ENCODE measurements at regions not wholly inside any gene's neighbourhood (a gene's known extent, or its start where the extent isn't known, plus 50 kb on each side); places are given as distances from the start of the nearest gene placed in this dataset.
A peak's percentile ranks its signal among the peaks of the same experiment; 100 is the strongest.
"Not testable (repeated sequence)": the region's sequence is repeated elsewhere in the genome, so short reads cannot be mapped to it uniquely, and the experiment has no call there.

- H3K9me3 ChIP-seq (replicated peaks; ENCODE audit: low read length); H3K4me1 ChIP-seq (ENCODE audit: control insufficient read depth, insufficient read depth, low read length); H3K36me3 ChIP-seq (ENCODE audit: insufficient read depth, low read length); H3K4me2 ChIP-seq (ENCODE audit: low read length); H3K9ac ChIP-seq (ENCODE audit: low read depth, low read length); H3K27me3 ChIP-seq (ENCODE audit: control insufficient read depth, insufficient read depth, low read length); H3K4me3 ChIP-seq (ENCODE audit: low read length): not testable (repeated sequence)
These were observed 579.3 kb upstream of the CITED2 start for GRCh38 chr6:139953780-139954179.

- Histone ChIP-seq H3K9ac (ENCODE audit: low read depth, low read length) (no peak overlapping the region), H3K4me1 (ENCODE audit: control insufficient read depth, insufficient read depth, low read length) (no peaks in the 10 kb centered on the region), H3K36me3 (ENCODE audit: insufficient read depth, low read length) (no peaks in the 10 kb centered on the region), H3K4me3 (ENCODE audit: low read length) (no peak overlapping the region), H3K4me2 (ENCODE audit: low read length) (no peak overlapping the region), H3K9me3 (replicated peaks; ENCODE audit: low read length) (no peaks in the 10 kb centered on the region), H3K27me3 (ENCODE audit: control insufficient read depth, insufficient read depth, low read length) (no peaks in the 10 kb centered on the region)
These were observed 576.7 kb upstream of the CITED2 start for GRCh38 chr6:139951172-139951571.

- H3K27me3 ChIP-seq (ENCODE audit: control insufficient read depth, insufficient read depth, low read length), result no peaks in the 10 kb centered on the region
These were observed 570.5 kb upstream of the CITED2 start for GRCh38 chr6:139944976-139945375.

GRCh38 chr6:139944131-139944530 is 569.7 kb upstream of the CITED2 start:
- H3K9me3 ChIP-seq (replicated peaks; ENCODE audit: low read length), result no peaks in the 10 kb centered on the region
- no peaks in the 10 kb centered on the region for H3K36me3 ChIP-seq (ENCODE audit: insufficient read depth, low read length)

More at GRCh38 chr6:139944976-139945375, 570.5 kb upstream of the CITED2 start:
- Histone ChIP-seq H3K36me3 (ENCODE audit: insufficient read depth, low read length) (no peaks in the 10 kb centered on the region), H3K4me3 (ENCODE audit: low read length) (no peak overlapping the region), H3K4me1 (ENCODE audit: control insufficient read depth, insufficient read depth, low read length) (peaks cover 40% of the 10 kb centered on the region), H3K9ac (ENCODE audit: low read depth, low read length) (no peak overlapping the region), H3K4me2 (ENCODE audit: low read length) (no peak overlapping the region), H3K9me3 (replicated peaks; ENCODE audit: low read length) (no peaks in the 10 kb centered on the region)

GRCh38 chr6:139943391-139943790 is 568.9 kb upstream of the CITED2 start:
- Histone ChIP-seq H3K4me1 (ENCODE audit: control insufficient read depth, insufficient read depth, low read length) (peaks cover 40% of the 10 kb centered on the region), H3K4me3 (ENCODE audit: low read length) (no peak overlapping the region), H3K4me2 (ENCODE audit: low read length) (peak overlapping the region; percentile 40), H3K9me3 (replicated peaks; ENCODE audit: low read length) (no peaks in the 10 kb centered on the region), H3K36me3 (ENCODE audit: insufficient read depth, low read length) (no peaks in the 10 kb centered on the region), H3K27me3 (ENCODE audit: control insufficient read depth, insufficient read depth, low read length) (no peaks in the 10 kb centered on the region), H3K9ac (ENCODE audit: low read depth, low read length) (peak overlapping the region; percentile 84)

More at GRCh38 chr6:139944131-139944530, 569.7 kb upstream of the CITED2 start:
- no peaks in the 10 kb centered on the region for H3K27me3 ChIP-seq (ENCODE audit: control insufficient read depth, insufficient read depth, low read length)
- H3K4me1 ChIP-seq (ENCODE audit: control insufficient read depth, insufficient read depth, low read length), result peaks cover 40% of the 10 kb centered on the region
- no peak overlapping the region for H3K4me3 ChIP-seq (ENCODE audit: low read length)
- H3K9ac ChIP-seq (ENCODE audit: low read depth, low read length), result peak overlapping the region; percentile 84
- H3K4me2 ChIP-seq (ENCODE audit: low read length), result peak overlapping the region; percentile 40

- Histone ChIP-seq H3K4me2 (ENCODE audit: low read length) (peak overlapping the region; percentile 9), H3K9ac (ENCODE audit: low read depth, low read length) (peak overlapping the region; percentile 80), H3K9me3 (replicated peaks; ENCODE audit: low read length) (no peaks in the 10 kb centered on the region), H3K27me3 (ENCODE audit: control insufficient read depth, insufficient read depth, low read length) (no peaks in the 10 kb centered on the region), H3K4me1 (ENCODE audit: control insufficient read depth, insufficient read depth, low read length) (peaks cover 40% of the 10 kb centered on the region), H3K4me3 (ENCODE audit: low read length) (no peak overlapping the region), H3K36me3 (ENCODE audit: insufficient read depth, low read length) (no peaks in the 10 kb centered on the region)
These were observed 567.9 kb upstream of the CITED2 start for GRCh38 chr6:139942331-139942730.

GRCh38 chr6:139941826-139942225 is 567.4 kb upstream of the CITED2 start:
- Histone ChIP-seq H3K4me1 (ENCODE audit: control insufficient read depth, insufficient read depth, low read length) (peaks cover 40% of the 10 kb centered on the region), H3K9me3 (replicated peaks; ENCODE audit: low read length) (no peaks in the 10 kb centered on the region), H3K27me3 (ENCODE audit: control insufficient read depth, insufficient read depth, low read length) (no peaks in the 10 kb centered on the region), H3K4me2 (ENCODE audit: low read length) (no peak overlapping the region), H3K36me3 (ENCODE audit: insufficient read depth, low read length) (no peaks in the 10 kb centered on the region), H3K4me3 (ENCODE audit: low read length) (no peak overlapping the region), H3K9ac (ENCODE audit: low read depth, low read length) (peak overlapping the region; percentile 80)

- H3K4me3 ChIP-seq (ENCODE audit: low read length), result peak overlapping the region; percentile 28
- H3K27me3 ChIP-seq (ENCODE audit: control insufficient read depth, insufficient read depth, low read length), result no peaks in the 10 kb centered on the region
- H3K4me2 ChIP-seq (ENCODE audit: low read length), result peak overlapping the region; percentile 58
- H3K4me1 ChIP-seq (ENCODE audit: control insufficient read depth, insufficient read depth, low read length), result peaks cover 40% of the 10 kb centered on the region
- no peaks in the 10 kb centered on the region for H3K36me3 ChIP-seq (ENCODE audit: insufficient read depth, low read length)
- H3K9ac ChIP-seq (ENCODE audit: low read depth, low read length), result peak overlapping the region; percentile 56
- H3K9me3 ChIP-seq (replicated peaks; ENCODE audit: low read length), result no peaks in the 10 kb centered on the region
These were observed 566.6 kb upstream of the CITED2 start for GRCh38 chr6:139940741-139941729.

- no peak overlapping the region for H3K4me3 ChIP-seq (ENCODE audit: low read length)
- H3K4me2 ChIP-seq (ENCODE audit: low read length), result no peak overlapping the region
- H3K4me1 ChIP-seq (ENCODE audit: control insufficient read depth, insufficient read depth, low read length), result peaks cover 40% of the 10 kb centered on the region
These were observed 564.9 kb upstream of the CITED2 start for GRCh38 chr6:139939189-139939979.

GRCh38 chr6:139932671-139933070 is 558.2 kb upstream of the CITED2 start:
- no peak overlapping the region for H3K4me3 ChIP-seq (ENCODE audit: low read length)

More at GRCh38 chr6:139939189-139939979, 564.9 kb upstream of the CITED2 start:
- Histone ChIP-seq H3K9ac (ENCODE audit: low read depth, low read length) (no peak overlapping the region), H3K36me3 (ENCODE audit: insufficient read depth, low read length) (no peaks in the 10 kb centered on the region), H3K9me3 (replicated peaks; ENCODE audit: low read length) (no peaks in the 10 kb centered on the region), H3K27me3 (ENCODE audit: control insufficient read depth, insufficient read depth, low read length) (no peaks in the 10 kb centered on the region)

GRCh38 chr6:139931747-139932146 is 557.3 kb upstream of the CITED2 start:
- Histone ChIP-seq H3K9me3 (replicated peaks; ENCODE audit: low read length) (no peaks in the 10 kb centered on the region), H3K4me2 (ENCODE audit: low read length) (no peak overlapping the region), H3K36me3 (ENCODE audit: insufficient read depth, low read length) (no peaks in the 10 kb centered on the region), H3K4me3 (ENCODE audit: low read length) (no peak overlapping the region), H3K9ac (ENCODE audit: low read depth, low read length) (no peak overlapping the region), H3K27me3 (ENCODE audit: control insufficient read depth, insufficient read depth, low read length) (no peaks in the 10 kb centered on the region), H3K4me1 (ENCODE audit: control insufficient read depth, insufficient read depth, low read length) (peaks cover 23% of the 10 kb centered on the region)

More at GRCh38 chr6:139932671-139933070, 558.2 kb upstream of the CITED2 start:
- Histone ChIP-seq H3K9me3 (replicated peaks; ENCODE audit: low read length) (no peaks in the 10 kb centered on the region), H3K27me3 (ENCODE audit: control insufficient read depth, insufficient read depth, low read length) (no peaks in the 10 kb centered on the region), H3K9ac (ENCODE audit: low read depth, low read length) (no peak overlapping the region), H3K4me2 (ENCODE audit: low read length) (no peak overlapping the region), H3K4me1 (ENCODE audit: control insufficient read depth, insufficient read depth, low read length) (peaks cover 14% of the 10 kb centered on the region), H3K36me3 (ENCODE audit: insufficient read depth, low read length) (no peaks in the 10 kb centered on the region)

All from skeletal muscle satellite cell (primary cell).